ENCODE measurements at regions not wholly inside any gene's neighbourhood (a gene's known extent, or its start where the extent isn't known, plus 50 kb on each side); places are given as distances from the start of the nearest gene placed in this dataset.

GRCh38 chr18:10399465-10399864 lies 55.0 kb upstream of the APCDD1 start:
- DNase-seq = no peak
- in situ Hi-C loops (cut with HindIII; ENCODE audit: low pct_ligation_motif_present, low pct_unique_long_range_greater_than_20kb, low sequenced_read_pairs) = no loop called here

GRCh38 chr18:10400534-10401307 lies 53.7 kb upstream of the APCDD1 start:
- in situ Hi-C loops (cut with HindIII; ENCODE audit: low pct_ligation_motif_present, low pct_unique_long_range_greater_than_20kb, low sequenced_read_pairs) = no loop called here

GRCh38 chr18:10401521-10401920 lies 52.9 kb upstream of the APCDD1 start:
- no peak for DNase-seq
- in situ Hi-C loops (cut with HindIII; ENCODE audit: low pct_ligation_motif_present, low pct_unique_long_range_greater_than_20kb, low sequenced_read_pairs) = no loop called here

More at GRCh38 chr18:10400534-10401307, 53.7 kb upstream of the APCDD1 start:
- no peak for DNase-seq

- no peak for DNase-seq
- in situ Hi-C loops (cut with HindIII; ENCODE audit: low pct_ligation_motif_present, low pct_unique_long_range_greater_than_20kb, low sequenced_read_pairs) = no loop called here
Observed at GRCh38 chr18:10401930-10402329, 52.5 kb upstream of the APCDD1 start.

- no peak for DNase-seq
- in situ Hi-C loops (cut with HindIII; ENCODE audit: low pct_ligation_motif_present, low pct_unique_long_range_greater_than_20kb, low sequenced_read_pairs) = no loop called here
Observed at GRCh38 chr18:10402871-10403559, 51.4 kb upstream of the APCDD1 start.

- no peak for DNase-seq
- in situ Hi-C loops (cut with HindIII; ENCODE audit: low pct_ligation_motif_present, low pct_unique_long_range_greater_than_20kb, low sequenced_read_pairs) = no loop called here
Observed at GRCh38 chr18:10403708-10404107, 50.7 kb upstream of the APCDD1 start.

GRCh38 chr18:10404168-10404567 lies 50.3 kb upstream of the APCDD1 start:
- DNase-seq = no peak
- in situ Hi-C loops (cut with HindIII; ENCODE audit: low pct_ligation_motif_present, low pct_unique_long_range_greater_than_20kb, low sequenced_read_pairs) = no loop called here

Data from ACHN (cell line).